ENCODE measurements at regions not wholly inside any gene's neighbourhood (a gene's known extent, or its start where the extent isn't known, plus 50 kb on each side); places are given as distances from the start of the nearest gene placed in this dataset.

GRCh38 chr9:23556459-23556858, 269.6 kb downstream of the ELAVL2 start:
- no peaks in the 10 kb centered on the region for H3K27me3 ChIP-seq
- no peak overlapping the region for H3K9ac ChIP-seq
- peaks cover 1% of the 10 kb centered on the region for H3K36me3 Mint-ChIP-seq
- H3K27me3 Mint-ChIP-seq (ENCODE audit: insufficient read depth, low read depth), result peaks cover 5% of the 10 kb centered on the region
- peaks cover 24% of the 10 kb centered on the region for H3K4me1 Mint-ChIP-seq
- H3K79me2 ChIP-seq (ENCODE audit: low read depth), result no peaks in the 10 kb centered on the region
- H3K9me3 Mint-ChIP-seq, result no peaks in the 10 kb centered on the region
- H3K27ac ChIP-seq, result no peak overlapping the region
- no peaks in the 10 kb centered on the region for H4K20me1 ChIP-seq (ENCODE audit: low read depth)
- H3K4me2 ChIP-seq, result peak overlapping the region; percentile 48
- peak overlapping the region; percentile 36 for H2AFZ ChIP-seq (replicated peaks)
- H3K4me3 ChIP-seq, result no peak overlapping the region
- H3K27ac Mint-ChIP-seq, result no peak overlapping the region
- no peak for TF ChIP-seq CTCF (IDR thresholded peaks at IDR 0.05)
- no peak for TF ChIP-seq EZH2 (IDR thresholded peaks at IDR 0.05)
- TF ChIP-seq EZH2phosphoT487 (IDR thresholded peaks at IDR 0.05), result no peak
- no peak overlapping the region for H3K4me3 Mint-ChIP-seq
- peaks cover 19% of the 10 kb centered on the region for H3K4me1 ChIP-seq
- no peak for DNase-seq (ENCODE audit: low spot score)
- peaks cover 10% of the 10 kb centered on the region for H3F3A ChIP-seq (ENCODE audit: low read depth)
- no peaks in the 10 kb centered on the region for H3K9me3 ChIP-seq (ENCODE audit: low read depth)
- no peaks in the 10 kb centered on the region for H3K36me3 ChIP-seq

DNA sequence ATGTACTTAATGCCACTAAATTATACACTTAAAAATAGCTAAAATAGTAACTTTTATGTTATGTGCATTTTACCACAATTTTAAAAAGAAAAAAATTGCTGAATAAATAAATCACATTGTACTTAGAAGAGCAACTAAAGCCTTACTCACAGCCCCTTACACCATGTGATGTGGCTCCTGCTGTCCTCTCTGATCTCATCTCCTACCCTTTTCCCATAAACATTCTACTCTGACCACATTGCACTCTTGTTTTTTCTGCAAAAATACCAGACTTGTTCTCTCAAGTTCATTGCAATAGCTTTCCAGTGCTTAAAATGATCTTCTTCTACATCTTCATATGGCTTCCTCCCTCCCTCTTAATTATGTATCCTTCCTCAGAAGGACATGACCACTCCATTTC, 268.4 kb downstream of the ELAVL2 start:
- peaks cover 16% of the 10 kb centered on the region for H3K4me1 ChIP-seq
- no peaks in the 10 kb centered on the region for H3K9me3 ChIP-seq (ENCODE audit: low read depth)
- H3K9ac ChIP-seq, result no peak overlapping the region
- TF ChIP-seq EZH2 (IDR thresholded peaks at IDR 0.05) (no peak), CTCF (IDR thresholded peaks at IDR 0.05) (no peak), EZH2phosphoT487 (IDR thresholded peaks at IDR 0.05) (no peak)
- no peaks in the 10 kb centered on the region for H4K20me1 ChIP-seq (ENCODE audit: low read depth)
- H2AFZ ChIP-seq (replicated peaks), result no peak overlapping the region
- Mint-ChIP-seq H3K27ac (no peak overlapping the region), H3K4me1 (peaks cover 19% of the 10 kb centered on the region), H3K36me3 (peaks cover 1% of the 10 kb centered on the region), H3K9me3 (no peaks in the 10 kb centered on the region), H3K27me3 (ENCODE audit: insufficient read depth, low read depth) (peaks cover 5% of the 10 kb centered on the region), H3K4me3 (no peak overlapping the region)
- H3F3A ChIP-seq (ENCODE audit: low read depth), result peaks cover 10% of the 10 kb centered on the region
- no peak overlapping the region for H3K4me2 ChIP-seq
- DNase-seq (ENCODE audit: low spot score), result no peak
- no peaks in the 10 kb centered on the region for H3K36me3 ChIP-seq
- H3K27ac ChIP-seq, result no peak overlapping the region
- no peak overlapping the region for H3K4me3 ChIP-seq
- no peaks in the 10 kb centered on the region for H3K79me2 ChIP-seq (ENCODE audit: low read depth)
- no peaks in the 10 kb centered on the region for H3K27me3 ChIP-seq

GRCh38 chr9:23559522-23559921, 266.5 kb downstream of the ELAVL2 start:
- no peak overlapping the region for H2AFZ ChIP-seq (replicated peaks)
- Mint-ChIP-seq H3K4me3 (no peak overlapping the region), H3K27me3 (ENCODE audit: insufficient read depth, low read depth) (peaks cover 5% of the 10 kb centered on the region), H3K36me3 (peaks cover 1% of the 10 kb centered on the region), H3K9me3 (no peaks in the 10 kb centered on the region), H3K4me1 (peaks cover 19% of the 10 kb centered on the region), H3K27ac (no peak overlapping the region)
- H3K9ac ChIP-seq, result no peak overlapping the region
- H3K27me3 ChIP-seq, result no peaks in the 10 kb centered on the region
- no peak for DNase-seq (ENCODE audit: low spot score)
- no peak overlapping the region for H3K4me2 ChIP-seq
- H4K20me1 ChIP-seq (ENCODE audit: low read depth), result no peaks in the 10 kb centered on the region
- no peaks in the 10 kb centered on the region for H3K9me3 ChIP-seq (ENCODE audit: low read depth)
- peaks cover 10% of the 10 kb centered on the region for H3F3A ChIP-seq (ENCODE audit: low read depth)
- TF ChIP-seq EZH2 (IDR thresholded peaks at IDR 0.05) (no peak), EZH2phosphoT487 (IDR thresholded peaks at IDR 0.05) (no peak), CTCF (IDR thresholded peaks at IDR 0.05) (no peak)
- no peak overlapping the region for H3K4me3 ChIP-seq
- H3K27ac ChIP-seq, result no peak overlapping the region
- no peaks in the 10 kb centered on the region for H3K79me2 ChIP-seq (ENCODE audit: low read depth)
- peaks cover 16% of the 10 kb centered on the region for H3K4me1 ChIP-seq
- no peaks in the 10 kb centered on the region for H3K36me3 ChIP-seq

Measured in neural progenitor cell (in vitro differentiated cells).